HG03103 (cell line): ENCODE measurements at regions not wholly inside any gene's neighbourhood (a gene's known extent, or its start where the extent isn't known, plus 50 kb on each side); places are given as distances from the start of the nearest gene placed in this dataset.
A peak's percentile ranks its signal among the peaks of the same experiment; 100 is the strongest.

Experiments used
- ATAC-seq: cut with Tn5 transposase; IDR thresholded peaks from one replicate; pipeline ENCODE4 v1.9.1; 2021; ENCODE audit warnings: low read depth; ENCODE audit not compliant: unreplicated experiment

DNA sequence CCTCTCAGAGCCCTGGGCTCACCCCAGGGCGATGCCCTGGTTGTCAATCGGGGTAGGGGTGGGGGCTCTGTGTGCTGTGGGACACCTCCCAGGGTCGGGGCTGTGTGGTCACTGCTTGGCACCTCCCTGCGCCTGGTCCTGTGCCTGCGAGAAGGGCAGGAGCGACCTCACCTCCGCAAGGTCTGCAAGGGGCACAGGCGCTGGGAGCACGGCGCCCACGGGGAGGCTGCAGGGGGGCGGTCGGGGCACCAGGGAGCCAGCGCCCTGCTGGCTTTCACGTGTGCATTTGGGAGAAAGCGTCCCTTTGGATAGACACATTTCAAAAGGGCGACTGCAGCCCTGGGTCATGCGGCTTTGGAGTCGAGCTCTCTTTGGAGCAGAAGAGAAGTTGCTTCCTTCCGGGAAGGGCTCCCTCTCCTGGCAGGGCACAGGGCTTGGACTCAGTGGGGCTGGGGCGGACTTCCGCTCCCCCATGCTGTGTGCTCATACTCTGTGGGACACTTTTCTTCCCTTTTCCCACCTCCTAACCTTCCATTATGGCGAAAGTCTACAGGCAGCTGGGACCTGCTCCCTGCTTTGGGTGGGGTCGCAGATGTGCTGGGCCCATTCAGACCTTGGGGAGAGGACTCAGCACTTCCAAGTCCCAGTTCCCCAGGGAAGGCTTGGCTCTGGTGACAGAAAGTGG lies 52.9 kb upstream of the SLC28A3 start:
- no peak for ATAC-seq

DNA sequence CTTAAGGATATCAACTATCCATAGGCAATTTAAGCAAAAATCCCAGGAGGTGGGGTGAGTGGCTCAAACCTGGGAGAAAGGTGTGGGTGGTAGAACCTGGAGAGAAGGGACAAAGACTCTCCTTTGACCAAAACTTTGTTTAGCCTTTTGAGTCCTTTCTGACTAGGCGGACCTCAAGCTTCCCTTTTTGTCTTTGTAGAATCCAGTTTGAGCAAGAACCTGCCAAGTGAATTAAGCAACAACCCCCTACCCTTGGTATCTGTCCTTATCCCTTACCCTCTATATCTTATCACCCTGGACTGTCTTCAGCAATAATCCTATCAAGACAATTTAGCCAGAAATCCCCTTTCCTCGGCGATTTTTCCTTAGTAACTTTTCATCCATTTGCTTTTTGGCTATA lies 53.5 kb upstream of the SLC28A3 start:
- ATAC-seq, result no peak

DNA sequence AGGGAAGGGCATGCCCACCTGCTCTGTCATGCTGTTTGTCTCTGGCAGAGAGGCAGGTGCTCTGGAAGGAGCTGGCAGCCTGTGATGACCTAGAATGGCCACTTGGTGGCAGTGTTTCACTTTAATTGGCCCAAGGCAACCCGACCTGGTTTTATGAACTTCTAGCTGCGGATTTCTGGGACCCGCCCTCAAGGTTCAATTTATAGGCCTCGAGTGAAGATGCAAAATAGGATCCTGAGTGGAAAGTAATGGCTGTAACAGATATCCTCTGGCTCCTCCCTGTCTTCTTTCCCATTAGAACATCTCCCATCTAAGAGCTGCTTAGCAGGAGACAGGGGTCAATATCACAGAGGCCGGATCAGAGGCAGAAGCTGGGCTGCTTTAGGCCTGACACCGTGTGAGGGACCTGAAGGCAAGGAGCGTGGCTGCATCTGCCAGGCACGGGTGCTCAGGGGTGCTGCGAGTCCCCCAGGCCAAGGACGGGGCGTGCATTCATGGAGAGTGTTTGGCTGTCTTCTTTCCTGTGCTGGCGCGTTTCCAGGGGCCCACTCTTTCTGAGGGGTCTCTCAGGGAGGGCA lies 56.7 kb upstream of the SLC28A3 start:
- peak; percentile 83 for ATAC-seq

DNA sequence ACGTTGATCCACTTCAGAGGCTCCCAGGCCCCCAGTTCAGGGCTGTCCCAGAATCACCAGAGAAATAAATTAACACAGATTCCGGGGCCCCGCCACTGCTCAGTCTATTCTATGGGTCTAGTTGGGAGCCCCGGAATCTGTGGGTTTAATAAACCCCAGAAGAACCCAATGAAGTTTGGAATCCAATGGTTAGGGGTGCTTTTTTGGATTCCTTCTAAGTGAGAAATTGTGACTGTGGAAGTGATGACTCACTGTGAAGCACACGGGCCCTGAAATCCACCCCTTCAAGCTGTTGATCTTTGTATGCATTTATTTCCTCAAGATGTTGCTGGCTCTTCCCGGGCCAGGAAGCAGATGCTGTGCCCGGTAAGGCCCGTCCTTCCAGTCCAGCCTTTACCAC lies 57.3 kb upstream of the SLC28A3 start:
- ATAC-seq, result no peak

DNA sequence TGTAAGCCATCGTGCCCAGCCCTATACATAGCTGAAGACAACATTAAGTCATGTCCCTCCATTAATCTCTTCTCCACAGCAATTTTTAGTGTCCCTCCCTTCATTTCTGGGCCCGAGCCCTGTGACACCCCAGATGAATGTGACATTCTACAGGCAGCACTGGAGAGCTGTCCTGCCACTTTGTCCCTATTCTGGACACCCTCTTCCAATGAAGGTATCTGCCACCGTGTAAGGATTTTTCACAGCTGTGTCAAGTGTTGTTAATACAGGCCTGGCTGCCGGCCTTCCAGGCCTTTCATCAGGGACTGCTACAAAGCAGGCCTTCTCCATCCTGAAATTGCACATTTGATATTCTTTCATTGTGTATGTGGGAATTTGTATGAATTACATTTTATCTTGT lies 62.0 kb upstream of the SLC28A3 start:
- ATAC-seq, result no peak

DNA sequence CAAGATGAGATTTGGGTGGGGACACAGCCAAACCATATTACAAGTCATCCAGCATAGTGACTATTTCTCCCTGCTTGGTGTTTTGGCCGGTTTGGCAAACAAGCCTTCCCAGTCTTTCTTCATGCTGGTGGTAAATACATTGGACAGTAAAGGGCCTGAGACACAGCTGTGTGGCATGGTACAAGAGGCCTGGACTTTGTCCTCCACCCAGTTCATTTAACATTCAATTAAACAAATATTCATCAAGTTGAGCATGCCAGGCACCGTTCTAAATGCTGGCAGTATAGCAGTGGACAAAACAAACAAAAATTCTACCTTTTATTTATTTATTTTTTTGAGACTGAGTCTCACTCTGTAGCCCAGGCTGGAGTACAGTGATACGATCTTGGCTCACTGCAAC lies 62.7 kb upstream of the SLC28A3 start:
- no peak for ATAC-seq

DNA sequence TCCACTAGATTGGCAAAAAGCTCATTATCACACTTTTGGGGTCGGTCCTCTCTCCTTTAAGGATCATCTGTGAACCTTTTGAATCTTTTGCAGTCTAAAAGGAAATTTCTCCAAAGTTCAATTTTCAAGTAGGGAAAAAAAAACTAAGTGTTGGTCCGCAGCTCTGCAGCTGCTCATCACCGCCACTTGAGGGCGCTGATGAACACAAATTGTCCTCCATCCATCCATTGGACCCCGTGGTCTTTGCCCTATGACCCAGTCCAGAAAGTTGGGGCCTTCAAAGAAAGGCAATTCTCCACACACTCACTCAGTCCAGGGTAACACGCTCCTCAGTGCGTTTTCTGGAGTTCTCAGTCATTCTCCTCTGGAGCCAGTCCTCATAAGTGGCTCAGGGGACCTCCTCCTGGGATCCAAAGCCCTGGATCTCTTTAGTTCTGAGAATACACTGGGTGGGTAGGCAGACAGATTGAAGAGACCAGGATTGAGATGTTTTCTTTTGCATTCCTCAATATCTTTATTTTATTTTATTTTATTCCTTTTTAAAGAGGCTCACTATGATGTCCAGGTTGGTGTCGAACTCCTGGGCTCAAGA lies 63.6 kb upstream of the SLC28A3 start:
- no peak for ATAC-seq

DNA sequence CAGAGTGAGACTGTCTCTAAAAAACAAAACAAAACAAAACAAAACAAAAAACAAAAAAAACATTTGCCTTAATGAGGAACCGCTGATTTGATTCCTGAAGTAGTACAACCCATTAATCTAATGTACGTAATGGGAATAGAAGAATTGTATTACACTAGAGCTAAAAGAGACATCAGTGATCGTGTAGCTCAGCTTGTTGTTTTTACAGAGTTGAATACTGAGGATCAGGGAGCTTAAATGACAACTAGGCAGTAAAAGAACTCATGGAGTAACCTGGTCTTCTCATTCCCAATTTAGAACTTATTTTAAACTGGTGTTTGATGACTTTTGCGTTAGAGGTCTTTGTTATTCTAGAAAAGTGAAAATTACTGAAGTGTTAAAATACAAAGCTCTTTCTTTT lies 65.1 kb upstream of the SLC28A3 start:
- no peak for ATAC-seq

DNA sequence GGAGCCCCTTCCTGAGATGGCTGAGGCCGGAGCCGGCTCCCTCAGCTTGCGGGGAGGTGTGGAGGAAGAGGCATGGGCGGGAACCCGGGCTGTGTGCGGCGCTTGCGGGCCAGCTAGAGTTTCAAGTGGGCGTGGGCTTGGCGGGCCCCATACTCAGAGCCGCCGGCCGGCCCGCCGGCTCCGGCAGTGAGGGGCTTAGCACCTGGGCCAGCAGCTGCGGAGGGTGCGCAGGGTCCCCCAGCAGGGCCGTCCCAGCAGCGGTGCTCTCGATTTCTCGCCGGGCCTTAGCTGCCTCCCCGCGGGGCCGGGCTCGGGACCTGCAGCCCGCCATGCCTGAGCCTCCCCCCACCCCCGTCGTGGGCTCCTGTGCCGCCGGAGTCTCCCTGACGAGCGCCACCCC lies 67.9 kb upstream of the SLC28A3 start:
- ATAC-seq, result no peak

DNA sequence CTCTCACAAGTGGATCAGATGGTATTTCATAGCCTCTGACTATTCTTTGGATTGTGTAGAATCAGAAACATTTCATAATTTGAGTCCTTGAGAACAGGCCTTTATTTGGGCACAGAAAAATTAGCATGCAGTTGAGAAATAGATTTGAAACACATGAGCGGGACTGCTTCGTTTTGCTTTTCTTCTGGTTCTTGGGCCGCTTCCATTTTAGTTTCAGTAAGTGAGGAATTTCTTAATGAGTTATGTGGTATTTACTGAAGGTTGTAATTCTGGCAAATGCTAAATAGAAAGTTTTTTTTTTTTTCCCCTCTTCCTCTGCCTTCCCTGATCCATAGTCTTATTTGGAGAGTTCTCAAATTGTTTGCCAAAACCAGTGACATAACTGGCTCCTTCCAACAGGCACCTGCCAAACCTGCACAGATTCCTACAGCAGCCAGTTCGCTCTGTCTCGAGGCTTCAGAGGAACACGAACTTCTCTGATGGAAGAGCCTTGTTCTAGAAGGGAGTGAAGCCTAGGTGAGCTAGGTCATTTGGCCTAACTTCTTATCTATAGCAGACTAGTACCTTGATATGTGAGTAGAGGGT lies 71.2 kb upstream of the SLC28A3 start:
- ATAC-seq, result no peak

DNA sequence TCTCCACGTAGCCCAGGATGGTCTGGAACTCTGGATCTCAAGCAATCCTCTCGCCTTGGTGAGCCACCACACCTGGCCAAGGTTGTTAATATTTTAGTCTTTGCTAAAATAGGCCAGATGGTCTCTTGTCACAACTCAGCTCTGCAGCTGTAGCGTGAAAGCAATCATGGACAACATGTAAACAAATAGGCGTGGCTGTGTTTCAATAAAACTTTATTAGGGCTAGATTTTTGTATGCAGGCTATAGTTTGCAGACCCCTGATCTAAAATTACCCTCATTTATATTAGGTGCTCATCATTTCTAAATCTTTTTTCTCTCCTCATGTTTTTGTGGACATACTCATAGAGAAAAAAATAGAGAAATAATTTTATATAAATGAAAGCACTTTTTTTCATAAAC lies 72.1 kb upstream of the SLC28A3 start:
- ATAC-seq, result no peak

DNA sequence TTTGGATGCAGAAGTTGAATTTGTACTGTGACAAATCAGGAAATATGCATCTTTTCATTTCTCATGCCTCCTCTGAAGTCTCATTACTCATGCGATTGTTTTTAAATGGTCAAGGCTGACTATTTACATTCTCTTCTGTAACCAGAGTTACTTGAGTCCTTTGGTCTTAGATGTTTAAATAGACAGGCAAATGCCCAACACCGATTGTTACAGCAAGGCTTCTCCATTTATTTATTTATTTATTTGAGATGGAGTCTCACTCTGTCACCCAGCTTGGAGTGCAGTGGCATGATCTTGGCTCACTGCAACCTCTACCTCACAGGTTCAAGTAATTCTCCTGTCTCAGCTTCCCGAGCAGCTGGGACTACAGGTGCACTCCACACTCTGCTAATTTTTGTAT lies 72.7 kb upstream of the SLC28A3 start:
- no peak for ATAC-seq

DNA sequence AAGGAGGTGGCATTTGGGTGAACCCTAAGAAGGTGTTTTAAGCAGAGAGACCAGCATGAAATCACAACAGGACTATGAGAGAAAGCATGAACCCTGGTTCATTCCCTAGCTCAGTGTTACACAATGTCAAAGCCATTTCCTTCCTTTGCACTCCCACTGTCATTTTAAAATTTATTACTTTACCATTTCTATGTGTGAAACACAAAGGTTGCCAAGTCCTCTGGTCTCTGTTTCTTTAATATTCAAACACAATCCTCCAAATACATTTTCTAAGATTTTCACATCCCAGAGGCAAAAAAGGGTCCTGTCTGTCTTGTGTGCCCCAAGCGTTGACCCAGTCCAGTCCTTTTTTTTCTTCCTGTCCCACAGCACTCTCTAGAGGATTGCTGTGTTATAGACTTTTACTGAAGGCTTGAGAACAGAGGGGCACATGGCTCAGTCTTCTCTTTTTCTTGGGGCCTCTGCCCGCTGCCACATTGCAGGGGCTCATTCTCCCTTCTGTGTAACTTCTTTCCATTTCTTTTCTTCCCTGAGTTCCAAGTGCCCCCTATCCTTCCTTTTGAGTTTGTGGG lies 78.6 kb upstream of the SLC28A3 start:
- ATAC-seq, result no peak

DNA sequence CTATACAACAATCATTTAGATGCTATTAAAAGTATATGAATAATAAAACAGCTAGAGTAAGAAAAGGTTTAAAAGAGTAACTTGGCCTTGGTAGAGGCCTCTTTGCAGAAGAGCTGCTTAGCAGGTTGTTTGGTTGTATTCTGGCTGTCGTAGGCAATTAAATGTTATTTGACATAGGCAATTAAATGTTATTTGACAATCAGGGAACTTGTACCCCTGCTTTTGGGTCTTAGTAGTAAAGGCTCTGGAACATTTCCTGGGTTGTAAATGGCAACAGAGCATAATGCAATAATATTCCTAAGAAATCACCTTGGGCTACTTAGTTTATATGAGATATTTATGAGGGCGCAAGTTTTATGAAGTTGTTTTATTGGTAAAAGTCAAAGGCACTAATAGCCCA lies 84.4 kb upstream of the SLC28A3 start:
- no peak for ATAC-seq

DNA sequence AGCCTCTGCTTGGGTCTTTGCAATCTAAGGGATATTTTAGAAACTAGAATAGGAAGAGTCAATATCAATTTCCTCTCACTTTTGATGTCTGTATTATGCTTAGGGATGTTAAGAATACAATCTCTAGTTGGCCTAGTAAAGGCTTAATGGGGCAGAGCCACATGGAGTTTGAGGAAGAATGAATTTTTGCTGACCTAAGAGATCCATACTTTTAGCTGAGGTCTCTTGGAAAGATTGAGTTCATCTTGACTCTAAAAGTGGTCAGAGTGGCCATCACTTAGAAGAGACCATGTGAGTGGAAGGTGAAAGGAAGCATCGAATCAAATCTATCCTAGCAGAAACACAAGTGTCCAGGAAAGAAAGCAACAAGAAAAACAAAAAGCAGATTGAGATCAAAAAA lies 92.2 kb upstream of the SLC28A3 start:
- ATAC-seq, result no peak

DNA sequence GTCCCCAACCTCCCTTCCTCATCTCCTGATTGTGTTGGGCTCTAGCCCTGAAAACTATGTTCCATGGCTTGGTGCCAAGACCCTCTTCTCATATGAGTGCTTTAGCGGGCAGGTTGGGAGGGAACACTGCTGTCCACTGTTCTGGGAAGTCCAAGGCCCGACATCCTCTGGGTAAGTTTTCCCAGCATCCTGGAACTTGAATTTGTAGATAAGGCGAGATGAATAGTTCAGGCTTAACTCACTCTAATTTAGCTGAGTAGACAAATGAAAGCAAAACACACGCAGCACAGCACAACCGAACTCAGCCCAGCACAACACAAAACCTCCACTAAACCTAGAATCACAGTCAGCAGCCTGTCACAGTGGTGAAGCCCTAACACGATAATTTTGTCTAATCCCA lies 95.3 kb upstream of the SLC28A3 start:
- no peak for ATAC-seq

DNA sequence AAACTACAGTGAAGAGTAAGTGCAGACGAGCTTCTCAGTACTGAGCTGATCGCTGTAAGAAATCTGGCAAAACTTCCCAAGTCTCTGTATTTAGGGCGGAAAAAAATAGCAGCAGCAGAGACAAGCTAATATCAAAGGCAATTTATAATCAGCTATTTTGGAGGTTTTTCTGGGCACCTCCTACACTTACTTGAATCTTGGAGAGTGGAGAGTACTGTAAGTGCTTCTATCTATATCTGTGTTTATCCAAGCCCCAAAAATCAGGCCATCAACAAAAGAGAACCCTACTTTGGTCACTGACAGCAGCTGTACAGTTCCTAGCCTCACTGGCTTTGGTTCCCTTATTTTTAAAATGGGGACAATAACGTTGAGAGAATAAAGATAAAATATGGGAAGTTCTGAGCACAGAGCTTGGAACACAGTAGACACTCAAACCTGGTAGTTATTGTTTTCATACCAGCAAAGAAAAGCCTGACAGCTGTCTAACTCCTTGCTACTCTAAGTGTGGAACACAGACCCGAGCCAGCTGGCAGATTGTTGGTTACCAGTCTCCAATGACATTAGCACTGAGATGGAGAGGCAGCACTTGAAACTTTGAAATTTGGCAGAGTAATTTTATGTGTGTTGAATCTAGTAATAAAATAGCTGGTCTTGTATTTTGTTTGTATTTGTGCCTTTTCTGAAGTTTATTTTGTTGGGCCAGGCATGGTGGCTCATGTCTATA lies 96.0 kb upstream of the SLC28A3 start:
- no peak for ATAC-seq

DNA sequence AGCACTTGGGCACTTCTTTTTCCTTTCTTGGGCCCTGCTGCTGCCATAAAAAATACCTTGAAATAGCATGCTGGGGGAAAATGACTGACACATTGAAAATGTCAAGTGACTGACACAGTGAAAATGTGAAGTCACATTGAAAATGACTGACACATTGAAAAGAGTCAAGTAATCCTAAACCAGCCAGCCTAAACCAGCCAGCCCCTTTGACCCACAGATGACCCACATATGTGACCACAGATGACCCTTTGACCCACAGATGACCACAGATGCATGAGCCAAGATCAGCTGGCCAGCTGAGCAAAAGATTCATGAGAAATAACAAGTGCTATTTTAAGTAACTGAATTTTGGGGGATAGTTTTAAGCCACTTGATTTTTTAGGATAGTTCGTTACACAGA lies 97.8 kb upstream of the SLC28A3 start:
- no peak for ATAC-seq

DNA sequence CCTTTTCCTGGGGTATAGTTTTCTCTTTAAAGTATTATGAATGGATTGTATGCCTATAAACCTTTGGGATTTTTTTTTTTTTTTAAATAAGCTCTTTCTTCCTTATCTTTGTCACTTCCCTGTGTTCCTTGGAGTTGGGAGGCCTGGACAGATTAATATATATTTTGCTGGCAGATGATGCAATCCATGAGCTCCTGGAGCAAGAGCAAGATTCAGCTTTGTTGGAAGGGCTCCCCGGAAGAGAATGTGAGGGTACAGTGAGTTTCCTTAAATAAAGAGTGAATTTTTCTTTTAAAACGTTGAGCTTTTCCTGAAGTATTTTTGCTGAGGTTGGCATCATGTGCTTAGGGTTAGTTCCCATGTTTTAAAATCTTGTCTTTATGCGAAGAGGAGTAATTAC lies 98.7 kb upstream of the SLC28A3 start:
- no peak for ATAC-seq

DNA sequence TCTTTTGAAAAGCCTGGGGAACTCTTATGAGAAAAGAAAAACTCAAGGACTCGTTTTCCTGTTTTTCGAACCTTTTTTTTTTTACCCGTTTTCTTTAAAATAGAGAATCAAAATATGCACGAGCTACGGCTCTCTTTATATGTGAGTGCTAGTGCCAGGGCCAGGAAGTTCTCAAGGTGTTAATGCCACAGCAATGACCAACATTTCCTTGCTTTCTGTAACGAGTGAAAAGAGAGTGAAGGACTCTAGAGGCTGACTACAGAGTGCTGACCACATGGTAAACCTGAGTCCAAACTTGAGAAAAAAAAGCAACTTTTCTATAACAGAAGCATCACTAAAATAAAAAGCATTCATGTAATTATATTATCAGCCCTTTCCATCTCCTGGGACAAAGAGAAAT lies 102.2 kb upstream of the SLC28A3 start:
- no peak for ATAC-seq

DNA sequence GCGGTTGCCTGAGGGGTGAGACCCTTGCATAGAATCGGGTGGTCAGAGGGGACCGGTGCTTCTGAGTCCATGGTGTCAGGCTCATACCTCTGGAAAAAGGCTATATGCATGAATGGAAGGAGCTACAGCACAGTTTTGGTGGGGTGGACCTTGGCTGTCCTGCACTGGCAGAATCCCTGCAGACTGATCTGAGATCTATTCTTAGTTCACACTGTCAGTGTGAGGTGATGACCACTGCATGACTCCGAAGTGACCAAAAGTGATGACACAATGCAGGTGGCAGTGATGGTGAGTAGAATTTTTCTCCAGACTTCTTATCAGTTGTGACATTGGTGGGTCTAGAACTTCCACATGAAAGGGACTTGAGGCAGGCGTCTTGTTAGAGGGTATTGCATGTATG lies 105.2 kb upstream of the SLC28A3 start:
- no peak for ATAC-seq
